NCI-H82 (cell line): ENCODE measurements at regions not wholly inside any gene's neighbourhood (a gene's known extent, or its start where the extent isn't known, plus 50 kb on each side); places are given as distances from the start of the nearest gene placed in this dataset.

Experiments
- DNase-seq: peaks from one replicate; lab custom pipeline; 2025; lab: John Stamatoyannopoulos, UW

DNA sequence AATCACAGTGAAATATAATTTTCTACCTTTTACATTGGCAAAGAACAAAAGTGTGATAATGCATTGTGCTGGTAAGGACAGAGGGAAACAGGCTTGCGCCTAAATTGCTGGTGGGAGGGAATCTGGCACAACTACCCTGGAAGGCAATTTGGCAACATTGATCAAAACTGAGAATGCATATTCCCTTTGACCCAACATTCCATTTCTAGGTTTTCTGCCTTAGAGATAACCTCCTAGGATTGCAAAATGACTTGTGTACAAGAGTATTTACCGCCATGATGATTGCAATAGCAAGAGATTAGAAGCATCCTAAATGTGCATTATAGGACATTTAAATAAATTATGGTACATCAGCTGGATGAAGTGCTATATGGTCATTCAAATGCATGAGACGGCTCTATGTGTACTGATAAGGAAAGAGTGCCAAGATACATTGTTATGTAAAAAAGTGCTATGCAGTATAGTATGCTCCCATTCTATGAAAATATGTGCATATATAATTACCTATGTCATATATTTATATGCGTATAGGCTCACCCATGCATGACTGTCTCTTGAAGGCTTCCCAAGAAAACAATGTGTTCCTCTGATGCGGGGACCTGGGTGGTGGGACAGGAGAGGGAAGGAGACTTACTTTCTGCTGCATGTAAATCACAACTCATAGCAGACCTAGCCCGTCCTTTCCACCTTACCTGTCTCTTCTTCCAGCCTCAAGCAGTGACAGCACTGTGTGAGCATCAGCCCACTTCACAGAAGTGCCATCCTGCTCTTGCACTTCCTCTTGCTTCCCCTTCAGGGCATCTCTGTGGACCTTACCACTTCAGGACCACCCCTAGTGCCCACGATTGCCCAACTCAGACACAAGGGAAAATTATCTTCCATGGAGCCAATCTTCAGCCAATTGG lies 249.9 kb upstream of the TLE3 start:
- no peak for DNase-seq

GRCh38 chr15:70345251-70346019 lies 247.7 kb upstream of the TLE3 start:
- DNase-seq: no peak

- peak; percentile 97 for DNase-seq
These were observed 246.9 kb upstream of the TLE3 start for GRCh38 chr15:70344666-70345065.

- peak; percentile 98 for DNase-seq
These were observed 246.4 kb upstream of the TLE3 start for GRCh38 chr15:70343961-70344621.

DNA sequence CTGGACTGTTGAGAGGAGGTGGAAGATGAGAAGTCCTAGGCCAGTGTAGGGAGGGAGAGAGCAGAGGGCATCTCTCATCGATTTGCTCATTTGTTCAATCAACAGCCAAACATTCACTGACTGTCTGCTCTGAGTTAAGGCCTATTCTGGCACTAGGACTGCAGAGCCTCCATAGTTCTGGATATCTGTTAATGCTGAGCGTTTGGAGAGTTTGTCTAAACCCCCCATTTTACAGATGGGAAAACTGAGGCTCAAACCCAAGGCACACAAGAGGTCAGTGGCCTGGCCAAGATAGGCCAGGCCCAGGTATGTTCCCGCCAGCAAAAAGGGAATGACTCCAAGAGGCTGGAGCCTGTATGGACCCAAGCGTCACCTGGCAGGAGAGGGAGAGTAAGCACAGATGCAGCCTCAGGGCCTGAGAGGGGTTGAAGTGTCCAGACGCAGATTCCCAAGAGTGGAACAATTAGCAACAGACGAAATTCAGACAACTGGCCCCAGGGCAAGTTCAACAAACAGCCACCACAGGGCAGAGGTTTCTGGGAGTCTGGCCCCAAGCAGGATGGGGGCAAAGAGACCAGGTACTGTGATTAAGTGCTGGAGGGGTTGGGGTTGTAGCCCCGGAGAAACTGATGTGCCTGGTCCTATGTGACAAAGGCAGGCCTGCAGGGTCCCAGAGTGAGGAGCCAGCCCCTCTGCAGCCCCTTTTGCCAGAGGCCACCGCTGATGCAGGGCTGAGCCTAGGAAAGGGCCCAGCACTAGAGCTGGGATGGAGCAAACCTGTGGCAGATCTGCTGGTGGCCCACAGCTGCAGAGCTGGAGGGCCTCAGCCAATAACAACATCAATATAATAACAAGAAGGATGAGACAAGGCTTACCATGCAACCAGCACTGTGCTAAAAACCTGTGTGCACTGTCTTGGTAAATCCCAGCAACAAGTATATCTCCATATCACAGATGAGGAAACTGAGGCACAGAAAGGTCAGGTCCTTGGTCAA lies 245.1 kb upstream of the TLE3 start:
- DNase-seq: no peak

DNA sequence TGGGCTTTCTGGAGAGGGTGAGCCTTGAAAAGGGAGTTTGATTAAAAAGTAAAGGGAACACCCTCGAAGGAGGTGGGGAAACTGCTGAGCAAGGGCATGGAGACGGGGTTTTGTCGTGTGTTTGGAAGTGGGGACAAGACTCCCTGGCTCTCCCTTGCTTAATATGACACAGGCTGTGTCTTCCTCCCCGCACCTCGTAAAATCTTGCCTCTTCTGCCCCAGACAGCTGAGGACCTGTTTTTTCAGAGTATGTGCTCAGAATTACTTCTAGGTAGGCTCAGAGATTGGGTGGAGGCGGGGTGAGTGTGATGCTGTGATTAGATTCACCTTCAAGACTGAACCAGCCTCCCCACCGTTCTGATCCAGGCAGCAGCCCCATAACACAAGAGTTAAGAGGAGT lies 244.4 kb upstream of the TLE3 start:
- peak; percentile 20 for DNase-seq

DNA sequence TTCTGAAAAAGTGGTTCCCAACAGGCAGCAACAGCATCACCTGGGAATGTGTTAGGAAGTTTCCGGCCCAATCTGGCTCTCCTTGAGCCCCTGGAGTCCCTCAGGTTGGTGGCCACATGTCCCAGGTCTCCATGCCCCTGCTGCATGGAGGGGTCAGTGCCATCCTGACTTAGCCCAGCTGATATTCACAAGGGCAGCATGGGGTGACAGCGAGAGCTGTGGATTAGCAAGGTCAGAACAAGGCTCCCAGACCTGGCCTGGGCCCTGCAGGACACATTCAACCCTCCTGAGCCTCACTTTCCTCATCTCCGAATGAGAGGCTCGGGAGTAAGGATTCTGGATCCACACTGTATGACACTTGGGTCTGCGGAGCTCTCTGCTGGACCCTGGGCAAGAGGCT lies 243.8 kb upstream of the TLE3 start:
- no peak for DNase-seq

GRCh38 chr15:70340494-70340870 lies 242.8 kb upstream of the TLE3 start:
- peak; percentile 62 for DNase-seq

GRCh38 chr15:70339571-70340493 lies 242.1 kb upstream of the TLE3 start:
- peak; percentile 98 for DNase-seq

DNA sequence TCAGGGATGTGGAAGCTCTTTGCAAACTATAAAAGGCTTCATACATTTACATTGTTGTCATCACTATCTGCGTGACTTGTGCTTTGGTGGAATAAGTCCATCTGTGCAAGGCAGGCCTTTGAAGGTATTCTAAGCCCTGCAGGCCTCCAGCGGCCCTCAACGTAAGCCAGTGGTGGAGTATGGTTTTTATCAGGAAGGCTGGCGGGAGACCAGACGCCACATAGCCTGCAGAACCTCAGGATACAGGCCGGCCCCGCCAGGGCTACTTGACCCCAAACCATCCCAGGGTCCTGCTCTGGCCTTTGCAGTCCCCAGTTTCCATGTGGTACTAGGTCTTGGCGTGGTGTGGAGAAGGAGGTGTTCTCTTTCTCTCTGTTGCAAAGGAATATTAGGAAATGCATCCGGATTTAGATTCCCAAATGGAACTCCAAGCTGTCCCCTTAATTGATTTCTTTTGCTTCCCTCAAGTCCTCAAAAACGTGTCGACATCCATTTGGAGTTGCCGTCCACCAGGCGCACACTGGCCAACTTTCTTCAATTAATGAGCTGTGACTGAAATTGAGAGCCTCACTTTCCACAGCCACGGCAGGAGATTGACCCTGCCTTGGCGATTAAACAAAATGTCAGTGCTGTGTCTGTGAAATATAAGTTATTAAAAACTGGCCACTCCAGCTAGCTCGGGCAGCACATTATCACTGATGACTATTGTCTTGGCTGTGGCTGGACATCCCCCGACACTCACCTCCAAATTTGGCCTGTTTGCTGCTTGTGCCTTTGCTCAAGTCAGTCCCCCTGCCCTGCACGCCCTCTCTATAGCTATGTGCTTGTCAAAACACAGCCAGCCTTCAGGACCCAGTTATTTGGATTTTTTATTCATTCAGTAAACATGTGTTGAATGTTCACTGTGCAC lies 239.8 kb upstream of the TLE3 start:
- no peak for DNase-seq

DNA sequence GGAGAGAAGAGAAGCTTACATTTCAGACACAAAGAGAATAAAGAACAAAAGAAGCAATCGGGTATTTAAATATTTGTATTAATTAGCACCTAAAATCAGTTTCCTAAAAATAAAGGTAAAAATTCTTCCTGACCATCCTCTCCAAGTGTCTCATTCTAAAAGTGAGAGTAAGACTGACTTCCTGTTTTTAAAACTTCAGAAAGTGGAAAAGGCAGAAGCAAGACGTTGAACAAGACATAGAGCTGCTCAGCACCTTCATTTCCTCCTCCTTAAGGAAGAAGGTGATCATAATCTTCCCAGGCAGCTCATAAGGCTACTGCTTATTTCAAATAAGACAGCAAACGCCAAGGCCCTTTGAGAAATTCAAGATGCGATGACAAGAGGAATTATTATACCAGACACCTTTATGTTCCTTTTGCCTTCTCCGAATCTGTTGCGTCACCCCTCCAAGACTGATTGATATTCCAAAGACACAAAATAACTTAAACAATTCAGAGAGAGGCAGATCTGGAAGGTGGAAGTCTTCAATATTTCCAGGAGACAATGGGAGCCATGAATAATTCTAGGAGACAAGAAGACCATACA lies 238.8 kb upstream of the TLE3 start:
- no peak for DNase-seq

- DNase-seq: no peak
These were observed 236.6 kb upstream of the TLE3 start for GRCh38 chr15:70334286-70334685.

DNA sequence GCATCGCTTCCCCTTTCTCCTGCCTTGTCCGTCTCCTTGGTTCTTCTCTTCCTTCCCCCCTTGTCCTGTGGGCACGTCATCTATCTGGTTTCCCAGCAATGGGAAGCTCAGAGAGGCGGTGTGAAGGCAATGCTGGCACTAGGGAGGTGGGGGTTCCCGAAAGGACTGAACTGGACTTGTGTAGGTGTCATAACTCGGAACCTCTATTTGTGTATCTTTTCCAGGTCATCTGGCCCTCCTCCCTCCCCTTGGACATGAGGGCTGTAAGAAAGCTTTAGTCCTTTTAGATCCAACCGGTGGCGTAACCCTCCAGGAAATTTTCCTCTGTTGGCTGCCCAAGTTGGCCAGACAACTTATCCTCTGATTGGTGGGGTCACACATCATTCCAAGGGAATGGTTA lies 231.5 kb upstream of the TLE3 start:
- no peak for DNase-seq

DNA sequence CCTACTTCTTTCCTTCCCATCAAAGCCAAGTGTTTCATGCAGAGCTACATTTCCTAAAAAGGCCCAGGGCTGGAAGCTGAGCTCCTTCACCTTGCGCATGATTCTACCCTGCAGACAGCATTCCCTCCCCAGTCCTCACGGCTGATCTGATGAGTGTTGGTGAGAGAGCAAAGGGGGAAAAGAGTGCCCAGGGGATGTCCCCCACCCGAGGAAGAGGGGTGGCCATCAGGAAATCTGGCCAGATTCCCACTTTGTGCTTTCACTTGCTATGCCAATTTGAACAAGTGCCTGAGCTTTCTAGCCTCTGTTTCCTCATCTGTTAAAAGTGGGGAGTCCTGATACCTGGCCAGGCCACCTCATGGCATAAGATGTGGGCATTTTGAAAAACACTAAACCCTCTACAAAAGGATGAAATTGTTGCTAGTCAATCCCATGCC lies 231.0 kb upstream of the TLE3 start:
- DNase-seq: no peak

GRCh38 chr15:70327856-70328678 lies 230.3 kb upstream of the TLE3 start:
- DNase-seq: no peak

- no peak for DNase-seq
These were observed 229.7 kb upstream of the TLE3 start for GRCh38 chr15:70327328-70327855.
